Suppressor macrophage treated with lipopolysaccharide for 4 hours (primary cell): ENCODE measurements at regions not wholly inside any gene's neighbourhood (a gene's known extent, or its start where the extent isn't known, plus 50 kb on each side); places are given as distances from the start of the nearest gene placed in this dataset.

Source experiments
- DNase-seq: peaks from one replicate; pipeline ENCODE4 v3.0.0-alpha.2; 2020

DNA sequence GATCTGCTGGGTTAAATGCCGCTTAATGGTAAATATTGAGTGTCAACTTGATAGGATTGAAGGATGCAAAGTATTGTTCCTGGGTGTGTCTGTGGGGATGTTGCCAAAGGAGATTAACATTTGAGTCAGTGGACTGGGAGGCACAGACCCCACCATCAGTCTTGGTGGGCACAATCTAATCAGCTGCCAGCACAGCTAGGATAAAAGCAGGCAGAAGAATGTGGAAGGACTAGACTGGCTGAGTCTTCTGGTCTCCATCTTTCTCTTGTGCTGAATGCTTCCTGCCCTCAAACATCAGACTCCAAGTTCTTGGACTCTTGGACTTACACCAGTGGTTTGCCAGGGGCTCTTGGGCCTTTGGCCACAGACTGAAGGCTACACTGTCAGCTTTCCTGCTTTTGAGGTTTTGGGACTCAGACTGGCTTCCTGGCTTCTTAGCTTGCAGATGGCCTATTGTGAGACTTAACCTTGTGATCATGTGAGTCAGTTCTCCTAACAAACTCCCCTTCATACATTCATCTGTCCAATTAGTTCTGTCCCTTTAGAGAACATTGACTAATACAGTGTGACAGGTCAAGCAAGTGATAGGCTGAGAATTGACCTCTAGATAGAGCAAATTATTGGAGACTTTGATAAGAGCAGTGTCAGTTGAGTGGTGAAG lies 332.5 kb downstream of the DLEU7 start:
- DNase-seq = peak; percentile 35

- no peak for DNase-seq
Measured at GRCh38 chr13:50511877-50512341, 331.6 kb downstream of the DLEU7 start.

DNA sequence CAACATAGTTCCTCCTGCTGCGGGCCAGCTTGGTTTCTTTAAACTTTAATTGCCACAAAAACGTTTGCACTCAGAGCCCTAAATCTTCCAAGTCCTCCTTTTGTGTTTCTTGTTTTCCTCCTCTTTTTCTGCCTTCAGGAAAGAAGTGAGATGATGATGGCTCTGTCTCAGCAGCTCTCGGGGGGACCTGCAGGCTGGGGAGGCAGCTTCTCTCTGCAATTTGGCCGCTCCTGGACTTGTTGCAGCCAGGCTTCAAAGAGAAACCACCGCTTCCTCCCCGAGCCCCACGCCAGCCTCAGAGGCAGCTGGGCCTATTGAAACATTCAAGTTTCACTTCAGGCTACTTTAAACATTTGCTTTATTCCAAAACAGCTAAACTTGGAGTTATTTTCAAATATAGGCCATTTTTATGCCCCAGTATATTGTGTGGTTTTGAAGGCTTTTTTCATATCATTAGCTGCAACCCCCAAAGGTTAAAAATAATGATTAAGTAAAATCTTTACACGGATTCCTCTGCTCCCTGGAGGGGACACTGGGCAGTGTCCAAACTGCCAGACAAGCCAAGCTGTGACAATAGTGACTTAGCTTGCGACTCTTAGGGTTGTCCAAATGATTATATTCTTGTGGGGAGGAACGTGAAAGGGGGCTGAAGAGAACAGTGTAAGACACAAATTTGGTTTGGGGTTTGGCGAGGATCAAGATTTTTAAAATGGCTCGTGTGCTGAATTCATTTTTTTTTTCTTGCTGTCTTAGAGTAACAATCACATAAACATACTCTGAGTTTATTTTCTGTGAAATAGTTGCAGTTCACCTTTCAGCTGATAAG lies 330.8 kb downstream of the DLEU7 start:
- peak; percentile 77 for DNase-seq

DNA sequence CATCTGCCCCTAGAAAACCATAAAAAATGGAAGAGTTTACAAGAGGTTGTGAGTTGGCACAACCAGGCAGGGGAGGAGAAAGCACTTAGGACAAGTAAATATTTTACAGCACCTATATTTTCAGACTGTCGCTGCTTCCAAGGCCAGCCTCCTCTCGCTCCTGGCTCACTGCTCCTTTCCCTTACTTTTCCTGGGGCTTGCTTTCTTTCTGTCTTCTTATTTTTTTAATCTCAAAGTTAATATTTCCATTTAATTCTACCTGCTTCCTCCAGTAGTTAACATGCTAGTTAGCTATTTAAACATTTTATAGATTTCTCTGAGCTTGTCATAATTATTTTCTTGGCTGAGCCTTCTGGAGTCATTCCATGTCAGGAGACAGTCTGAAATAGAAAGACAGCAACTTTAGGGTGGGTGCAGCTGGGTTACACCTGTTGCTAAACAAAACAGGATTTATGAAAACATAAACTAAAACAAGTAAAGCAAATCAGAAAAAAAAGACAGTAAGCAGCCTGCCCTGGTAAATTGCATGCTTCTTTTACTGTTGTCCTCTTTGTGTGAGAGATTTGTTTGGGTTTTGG lies 330.1 kb downstream of the DLEU7 start:
- no peak for DNase-seq

GRCh38 chr13:50514249-50514648 lies 329.2 kb downstream of the DLEU7 start:
- no peak for DNase-seq

DNA sequence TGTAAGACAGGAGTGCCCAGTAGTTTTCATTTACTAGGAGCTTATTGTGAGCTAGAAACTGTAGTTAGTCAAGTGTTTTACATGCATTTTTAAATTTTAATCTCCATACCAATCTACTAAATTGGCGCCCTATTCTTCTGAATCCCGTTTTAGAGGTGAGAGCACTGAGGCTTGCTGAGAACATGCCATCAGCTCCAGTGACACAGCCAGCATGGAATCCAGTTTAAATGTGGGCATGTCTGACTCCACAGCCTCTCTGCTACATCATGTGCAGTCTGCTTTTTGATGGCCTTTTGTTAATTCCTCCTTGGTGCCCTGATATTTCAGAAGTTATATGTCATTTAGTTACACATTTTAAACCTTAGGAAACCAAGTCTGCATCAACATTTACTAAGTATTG lies 325.4 kb downstream of the DLEU7 start:
- no peak for DNase-seq

DNA sequence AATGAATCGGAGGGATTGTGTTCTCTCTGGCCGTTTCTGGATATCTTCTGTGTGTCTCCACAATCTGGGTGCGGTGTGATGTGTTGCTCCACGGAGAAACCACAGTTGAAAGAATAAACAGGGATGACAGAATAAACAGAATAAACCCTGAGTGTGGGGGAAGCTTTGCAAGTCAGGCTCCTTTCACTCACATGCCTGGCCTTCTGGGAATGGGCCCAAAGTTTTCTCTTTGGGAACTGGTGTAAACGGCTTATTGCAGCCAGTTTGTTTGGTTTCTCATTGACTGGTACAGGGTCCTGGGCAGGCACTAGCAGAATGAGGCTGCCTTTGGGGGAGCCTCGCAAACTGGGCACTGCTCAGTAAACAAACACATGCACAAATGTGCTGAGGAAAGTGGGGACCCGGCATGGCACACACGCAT lies 324.7 kb downstream of the DLEU7 start:
- peak; percentile 58 for DNase-seq

DNA sequence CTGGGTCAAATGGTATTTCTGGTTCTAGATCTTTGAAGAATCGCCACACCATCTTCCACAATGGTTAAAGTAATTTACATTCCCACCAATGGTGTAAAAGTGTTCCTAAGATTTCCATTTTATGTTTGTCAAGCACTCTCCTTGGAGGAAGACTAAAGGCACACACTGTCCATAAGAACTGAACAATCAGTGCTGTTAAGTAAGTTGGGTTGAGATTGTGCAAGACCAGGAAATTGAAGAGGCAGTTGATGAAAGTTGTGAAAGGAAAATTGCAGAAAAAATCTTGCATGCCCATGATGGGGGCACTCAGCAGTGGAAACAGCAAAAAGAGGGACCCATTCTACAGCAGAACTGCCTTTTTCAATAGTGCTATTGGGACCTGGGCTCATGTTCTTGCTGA lies 323.6 kb downstream of the DLEU7 start:
- DNase-seq = peak; percentile 42

DNA sequence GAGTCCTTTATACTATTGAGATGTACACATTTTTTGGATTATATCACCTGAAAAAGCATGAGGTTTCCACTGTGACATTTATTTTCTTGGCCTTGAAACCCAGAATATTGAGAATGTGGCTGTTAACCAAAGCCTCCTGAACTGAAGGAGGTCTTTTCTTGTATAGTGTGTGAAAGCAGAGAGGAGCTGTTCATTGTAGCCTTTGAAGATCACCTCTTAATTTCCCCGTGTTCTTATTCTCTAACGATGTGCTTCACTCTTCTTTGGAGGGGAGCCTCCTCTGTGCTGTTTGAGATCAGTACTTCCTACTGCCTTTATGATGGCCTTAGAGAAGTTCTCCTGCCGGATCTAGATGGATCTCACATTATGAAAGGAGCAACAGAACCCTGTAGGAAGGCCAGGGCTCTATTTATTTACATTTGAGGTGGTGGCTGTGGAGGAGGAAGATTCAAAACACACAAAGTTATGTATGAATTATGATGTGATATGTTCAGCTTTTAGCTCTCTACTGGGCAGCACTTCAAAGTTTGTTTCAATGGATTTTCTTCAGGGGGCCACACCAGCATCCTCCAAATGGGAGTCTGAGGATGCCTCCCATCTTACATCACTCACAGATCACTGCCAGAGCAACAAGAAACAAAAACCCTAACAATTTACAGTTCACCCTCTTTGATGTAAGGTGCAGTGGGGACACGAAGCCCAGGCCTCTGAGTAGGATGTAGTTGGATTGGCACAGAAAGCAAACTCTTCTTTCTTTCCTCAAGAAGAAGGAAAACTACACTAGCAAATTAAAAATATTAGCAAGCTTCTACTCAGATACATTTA lies 322.3 kb downstream of the DLEU7 start:
- DNase-seq = no peak

DNA sequence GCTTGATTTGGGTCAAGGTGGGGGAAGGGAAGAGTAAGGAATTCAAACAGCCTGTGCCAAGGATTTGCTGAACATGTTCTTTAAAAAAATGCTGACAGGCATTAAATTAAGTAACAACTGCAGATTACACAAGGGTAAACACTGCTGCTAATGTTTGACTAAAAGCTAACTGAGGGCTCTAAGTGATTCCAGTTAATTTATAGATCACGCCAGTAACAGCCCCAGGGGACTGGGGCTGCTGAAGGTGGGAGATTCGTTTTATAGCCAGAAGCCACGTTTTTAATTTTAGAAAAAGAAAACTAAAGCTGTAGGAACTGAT lies 321.7 kb downstream of the DLEU7 start:
- DNase-seq = no peak

DNA sequence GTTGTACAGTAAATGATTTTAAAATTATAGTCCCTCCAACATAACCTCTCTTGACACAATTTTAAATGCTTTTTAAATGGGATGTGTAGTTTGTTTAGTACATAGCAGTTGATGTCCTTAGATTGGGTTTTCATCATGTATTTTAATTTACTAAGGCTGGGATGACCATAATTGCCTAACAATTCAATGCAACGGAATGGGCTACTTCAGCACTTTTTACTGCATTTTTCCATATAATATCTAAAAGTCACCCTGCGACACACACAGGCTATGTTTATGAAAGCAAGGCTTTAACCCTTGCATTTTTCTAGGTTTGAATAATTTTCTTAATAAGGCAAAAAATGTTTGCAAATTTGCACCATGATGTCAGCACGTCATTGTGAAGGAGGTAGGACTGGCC lies 321.0 kb downstream of the DLEU7 start:
- no peak for DNase-seq

GRCh38 chr13:50523307-50523706 lies 320.2 kb downstream of the DLEU7 start:
- no peak for DNase-seq

- no peak for DNase-seq
Measured at GRCh38 chr13:50524560-50524959, 318.9 kb downstream of the DLEU7 start.

- no peak for DNase-seq
Measured at GRCh38 chr13:50526661-50527071, 316.8 kb downstream of the DLEU7 start.

- no peak for DNase-seq
Measured at GRCh38 chr13:50527188-50527587, 316.3 kb downstream of the DLEU7 start.

DNA sequence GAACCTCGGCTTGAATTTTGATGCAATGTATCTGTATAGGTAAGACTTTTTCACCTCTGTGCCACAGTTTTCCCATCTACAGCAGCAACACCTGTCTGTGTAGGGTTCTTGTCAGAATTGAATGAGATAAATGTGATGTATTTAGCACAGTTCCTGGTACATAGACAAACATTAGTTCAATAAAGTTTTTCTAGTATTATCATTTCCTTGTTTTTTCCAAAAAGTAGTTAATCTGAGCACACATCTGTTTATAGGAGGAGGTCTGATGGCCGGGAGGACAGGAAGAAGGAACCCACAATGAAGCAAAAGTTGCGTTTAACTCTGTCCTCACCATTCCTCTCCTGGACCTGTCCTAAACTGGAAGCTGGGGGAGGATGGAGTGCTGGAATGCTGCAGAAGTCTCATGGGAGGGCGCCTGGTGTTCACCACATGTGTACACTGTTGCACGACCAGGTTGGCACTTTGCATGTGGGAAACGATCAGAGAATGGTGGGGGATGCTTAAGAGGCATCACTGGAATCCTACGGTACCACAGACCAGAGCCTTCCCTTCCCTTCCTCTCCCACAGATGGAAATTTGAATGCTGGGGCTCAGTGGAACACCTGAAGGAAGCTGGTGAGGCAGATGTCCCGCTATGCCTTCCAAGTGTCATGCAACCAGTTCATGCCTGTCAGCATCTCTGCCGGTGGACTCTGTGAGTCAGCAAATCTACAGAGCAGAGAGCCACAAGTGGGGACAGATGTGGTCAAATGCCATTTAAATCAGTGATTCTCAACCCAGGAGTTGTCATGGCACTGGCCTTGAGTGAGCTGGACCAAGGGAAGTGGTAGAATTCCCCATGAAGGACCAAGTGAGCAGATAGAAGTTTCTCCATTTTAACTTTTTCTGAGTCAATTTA lies 315.6 kb downstream of the DLEU7 start:
- DNase-seq = no peak

DNA sequence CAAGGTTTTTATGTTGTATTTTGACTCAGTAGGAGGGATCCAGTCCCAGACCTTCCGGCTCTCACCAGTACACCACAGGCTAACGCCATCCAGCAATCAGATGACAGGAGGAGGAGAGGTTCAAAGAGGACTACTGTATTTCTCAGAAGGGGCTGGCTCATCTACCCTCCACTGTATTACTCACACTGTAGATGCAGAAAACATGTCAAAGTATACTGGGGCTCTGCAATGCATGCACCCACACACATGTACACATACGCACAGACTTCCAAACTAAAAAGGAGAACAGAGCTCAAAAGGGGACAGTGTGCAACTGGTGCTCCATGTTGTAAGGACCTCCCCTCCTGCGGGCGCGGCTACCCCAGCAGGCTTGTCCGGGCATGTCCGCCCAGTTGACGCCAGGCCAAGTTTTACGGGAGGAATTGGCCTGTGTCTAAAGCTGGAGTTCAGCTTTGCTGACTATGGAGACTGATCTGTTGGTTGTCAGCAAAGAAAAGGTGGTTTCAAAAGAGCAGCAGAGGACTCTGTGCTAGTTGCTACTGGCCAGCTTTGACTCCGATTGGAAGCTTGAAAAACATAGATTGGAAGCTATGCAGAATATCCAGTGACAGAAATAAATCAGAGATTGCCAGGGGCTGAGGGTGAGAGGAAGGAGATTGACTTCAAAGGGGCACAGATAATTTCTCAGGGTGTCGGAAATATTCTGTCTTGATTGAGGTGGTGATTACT lies 314.2 kb downstream of the DLEU7 start:
- peak; percentile 54 for DNase-seq

- peak; percentile 39 for DNase-seq
Measured at GRCh38 chr13:50531917-50532899, 311.3 kb downstream of the DLEU7 start.

DNA sequence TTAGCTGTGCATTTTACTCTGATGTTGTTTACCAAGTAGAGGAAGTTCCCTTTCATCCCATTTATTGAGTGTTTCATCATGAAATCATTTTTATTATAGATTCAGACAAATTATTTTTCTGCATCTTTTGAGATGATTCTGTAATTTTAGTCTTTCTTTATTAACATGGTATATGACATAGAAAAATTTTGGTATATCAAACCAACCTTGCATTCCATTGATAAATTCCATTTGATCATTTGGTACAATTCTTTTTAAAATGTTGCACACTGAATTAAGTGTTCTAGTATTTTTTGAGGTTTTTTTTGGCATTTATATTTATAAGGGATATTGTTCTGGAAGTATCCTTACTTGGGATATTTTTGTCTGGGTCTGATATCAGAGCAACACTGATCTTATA lies 308.4 kb downstream of the DLEU7 start:
- DNase-seq = no peak

DNA sequence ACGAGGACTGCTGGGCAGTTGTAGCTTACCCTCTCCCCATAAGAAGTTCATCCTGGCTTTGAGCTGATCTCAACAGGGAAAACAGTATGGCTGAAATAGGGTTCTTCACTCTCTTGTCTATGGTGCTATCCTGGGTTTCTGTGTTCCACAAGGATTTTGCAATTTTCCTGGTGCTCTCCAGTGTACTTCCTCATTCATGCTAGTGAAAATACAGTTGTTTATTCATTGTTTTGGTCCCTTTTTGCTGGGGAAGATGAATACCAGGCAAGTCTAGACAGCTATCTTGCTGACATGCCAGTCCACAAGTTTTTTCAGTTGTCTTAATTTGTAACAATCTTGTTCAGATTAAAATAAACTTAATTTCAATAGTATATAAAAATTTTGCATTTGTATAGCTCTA lies 306.5 kb downstream of the DLEU7 start:
- DNase-seq = no peak
